Adrenal gland (tissue), 9 donors: ENCODE measurements at regions not wholly inside any gene's neighbourhood (a gene's known extent, or its start where the extent isn't known, plus 50 kb on each side); places are given as distances from the start of the nearest gene placed in this dataset.
A peak's percentile ranks its signal among the peaks of the same experiment; 100 is the strongest.
"Not testable (repeated sequence)": the region's sequence is repeated elsewhere in the genome, so short reads cannot be mapped to it uniquely, and the experiment has no call there.

Experiments used
- DNase-seq, 7 donors: peaks; one replicate each; pipeline ENCODE4 v3.0.0-alpha.2; 2019 to 2020
- H3K27ac ChIP-seq, 5 donors: fragments of 200-600 bp; sonication (generic) in 4 of 5; 1 replicate in 3 of 5; 2 replicates in 2 of 5; pipeline versions ENCODE4 v1.5.1 to v1.8.0; 2016 to 2020; ENCODE audit warnings: mild to moderate bottlenecking in 1 of 5
- H3K27me3 ChIP-seq: fragments of 200-600 bp; 2 replicates; pipeline ENCODE4 v1.8.0; 2021
- H3K36me3 ChIP-seq, 2 donors: fragments of 200-600 bp; replicated peaks in 1 of 2; 1 replicate in 1 of 2; 2 replicates in 1 of 2; pipeline versions ENCODE4 v1.5.1 to v1.8.0; 2018 to 2022
- H3K4me1 ChIP-seq, 2 donors: fragments of 200-600 bp; replicated peaks in 1 of 2; 1 replicate in 1 of 2; 2 replicates in 1 of 2; pipeline versions ENCODE4 v1.5.1 to v1.8.0; 2018 to 2021
- H3K4me3 ChIP-seq, 4 donors: fragments of 200-600 bp; sonication (generic) in 3 of 4; one replicate each; pipeline ENCODE4 v1.5.1; 2016 to 2018
- H3K9me3 ChIP-seq, 3 donors: fragments of 200-600 bp; sonication (generic) in 1 of 3; replicated peaks in 1 of 3; 1 replicate in 2 of 3; 2 replicates in 1 of 3; pipeline versions ENCODE4 v1.5.1 to v1.8.0; 2016 to 2021
- CTCF ChIP-seq, 6 experiments: fragments of 450-650 bp in 4 of 6; fragments of 200-600 bp in 2 of 6; sonication (generic) in 1 of 6; IDR thresholded peaks; 1 replicate in 5 of 6; 2 replicates in 1 of 6; pipeline versions ENCODE4 v1.5.1 to v1.8.0; 2016 to 2021; ENCODE audit warnings: antibody characterized with exemption in 6 of 6, mild to moderate bottlenecking in 2 of 6, moderate library complexity in 1 of 6
- POLR2A ChIP-seq, 2 donors: fragments of 450-650 bp; IDR thresholded peaks; one replicate each; pipeline ENCODE4 v1.6.1; 2017; ENCODE audit warnings: antibody characterized with exemption in 2 of 2, mild to moderate bottlenecking in 2 of 2, moderate library complexity in 1 of 2
- WGBS, 4 donors: extraction: QIAGEN DNeasy Blood & Tissue Kit in 2 of 4; methylation state at CpG; one replicate each; pipeline versions ENCODE4 v1.1.5 to v1.1.7; 2013 to 2017; 5-methylcytosine and 5-hydroxymethylcytosine counted together
- intact Hi-C, 2 donors: fragments of 100-400 bp; cut with DNase I; formaldehyde crosslinking; loops; one replicate each; pipeline versions ENCODE4 v1.14.1 to v1.15.0; 2022 to 2023
- donor health status: healthy with polysubstance abuse.
- donor health status: Bipolar disorder and iron deficiency.
- donor health status: DM: yes; HTN: yes; CAD: no.
- donor health status: DM: no; HTN: no; CAD: no.
- donor health status: DM: no; HTN: no; CAD: no.

- H3K27ac ChIP-seq = peak overlapping the region in 2 of 5 donors; percentile 4 to 57
- no peaks in the 10 kb centered on the region for H3K4me1 ChIP-seq
- no peak for TF ChIP-seq POLR2A (IDR thresholded peaks at IDR 0.05)
- no peak for TF ChIP-seq CTCF (IDR thresholded peaks at IDR 0.05)
- H3K4me3 ChIP-seq = no peak overlapping the region
- WGBS, 4 donors = 54 to 65% (median 60%) methylated on average over 8 of the region's 8 CpGs
- no peaks in the 10 kb centered on the region for H3K27me3 ChIP-seq
- peaks cover 0 to 3% (median 0%) of the 10 kb centered on the region in 3 donors for H3K9me3 ChIP-seq
- peak in 4 of 7 donors; percentile 19 to 62 (median 36) for DNase-seq
- no peaks in the 10 kb centered on the region for H3K36me3 ChIP-seq
- intact Hi-C loops = no loop called here
Observed at GRCh38 chr4:128653527-128654444, 155.7 kb upstream of the JADE1 start.

GRCh38 chr4:128649575-128650205, 159.8 kb upstream of the JADE1 start:
- H3K27me3 ChIP-seq = no peaks in the 10 kb centered on the region
- no peak overlapping the region for H3K4me3 ChIP-seq
- H3K4me1 ChIP-seq = no peaks in the 10 kb centered on the region
- DNase-seq = no peak
- peaks cover 0 to 3% (median 0%) of the 10 kb centered on the region in 3 donors for H3K9me3 ChIP-seq
- no peak for TF ChIP-seq POLR2A (IDR thresholded peaks at IDR 0.05)
- TF ChIP-seq CTCF (IDR thresholded peaks at IDR 0.05) = no peak
- intact Hi-C loops = no loop called here
- WGBS, 4 donors = 62 to 79% (median 75%) methylated on average over 1 of the region's 1 CpG
- no peak overlapping the region for H3K27ac ChIP-seq
- no peaks in the 10 kb centered on the region for H3K36me3 ChIP-seq

DNA sequence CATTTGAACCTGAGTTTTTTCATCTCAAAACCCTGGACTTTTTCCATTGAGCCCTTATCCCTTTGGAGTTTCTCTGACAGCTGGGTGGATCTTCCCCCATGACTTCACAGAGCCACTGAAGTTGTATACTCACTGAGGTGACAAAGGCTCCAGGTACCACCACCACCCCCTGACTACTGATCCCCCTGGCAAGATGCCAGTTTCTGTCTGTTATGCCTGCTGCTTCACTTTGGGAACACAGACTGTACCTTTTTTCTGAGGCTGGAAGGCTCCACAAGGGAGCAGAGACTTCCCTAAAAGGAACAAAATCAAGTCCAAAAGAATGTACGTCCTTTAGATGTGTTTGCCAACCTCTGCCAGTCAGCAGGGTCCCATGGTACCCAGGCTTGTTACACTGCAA, 160.3 kb upstream of the JADE1 start:
- DNase-seq = no peak
- Histone ChIP-seq H3K27me3 (no peaks in the 10 kb centered on the region), H3K27ac (no peak overlapping the region), H3K36me3 (no peaks in the 10 kb centered on the region), H3K4me1 (no peaks in the 10 kb centered on the region), H3K9me3 (no peaks in the 10 kb centered on the region), H3K4me3 (no peak overlapping the region)
- intact Hi-C loops = no loop called here
- 63 to 91% (median 72%) methylated on average over 1 of the region's 1 CpG for WGBS, 4 donors
- no peak for TF ChIP-seq CTCF (IDR thresholded peaks at IDR 0.05)
- no peak for TF ChIP-seq POLR2A (IDR thresholded peaks at IDR 0.05)

DNA sequence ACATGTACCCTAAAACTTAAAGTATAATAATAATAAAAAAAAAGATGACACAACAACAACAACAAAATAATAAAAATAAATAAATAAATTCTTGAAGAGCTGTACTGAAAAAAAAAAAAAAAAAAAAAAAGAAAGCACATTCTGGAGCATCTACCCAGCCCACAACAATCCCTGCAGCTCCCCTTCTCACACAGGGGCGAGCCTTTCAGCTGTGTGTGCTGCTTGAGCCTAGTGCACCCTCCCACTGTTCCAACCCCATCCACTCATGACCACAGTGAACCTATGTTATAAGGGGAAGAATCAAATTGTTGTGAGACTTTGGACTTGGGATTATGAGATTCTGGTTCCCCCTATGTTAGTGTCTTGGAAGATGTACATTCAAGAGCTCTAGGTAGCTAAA, 161.5 kb upstream of the JADE1 start:
- 87 to 93% (median 88%) methylated on average over 1 of the region's 1 CpG for WGBS, 4 donors
- Histone ChIP-seq H3K4me1 (no peaks in the 10 kb centered on the region), H3K27me3 (no peaks in the 10 kb centered on the region), H3K36me3 (no peaks in the 10 kb centered on the region), H3K4me3 (no peak overlapping the region), H3K27ac (no peak overlapping the region), H3K9me3 (no peaks in the 10 kb centered on the region)
- no peak for DNase-seq
- TF ChIP-seq CTCF (IDR thresholded peaks at IDR 0.05) (no peak), POLR2A (IDR thresholded peaks at IDR 0.05) (no peak)
- intact Hi-C loops = no loop called here

DNA sequence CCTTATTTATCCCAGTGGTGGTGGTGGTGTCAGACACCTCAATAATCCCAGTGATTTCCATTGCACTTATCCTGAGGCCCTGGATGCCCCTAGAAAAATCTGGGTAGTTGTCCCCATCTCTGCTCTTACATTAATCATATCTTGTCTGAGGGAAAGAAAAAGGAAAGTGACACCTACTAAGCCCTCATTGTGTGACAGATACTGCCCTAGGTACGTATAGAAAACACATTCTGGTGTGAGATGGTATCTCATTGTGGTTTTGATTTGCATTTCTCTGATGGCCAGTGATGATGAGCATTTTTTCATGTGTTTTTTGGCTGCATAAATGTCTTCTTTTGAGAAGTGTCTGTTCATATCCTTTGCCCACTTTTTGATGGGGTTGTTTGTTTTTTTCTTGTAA, 162.6 kb upstream of the JADE1 start:
- H3K4me3 ChIP-seq, H3K9me3 ChIP-seq, H3K36me3 ChIP-seq, DNase-seq, H3K4me1 ChIP-seq, H3K27me3 ChIP-seq, H3K27ac ChIP-seq, intact Hi-C loops: not testable (repeated sequence)
- WGBS, 4 donors = 69 to 88% (median 77%) methylated on average over 1 of the region's 1 CpG

DNA sequence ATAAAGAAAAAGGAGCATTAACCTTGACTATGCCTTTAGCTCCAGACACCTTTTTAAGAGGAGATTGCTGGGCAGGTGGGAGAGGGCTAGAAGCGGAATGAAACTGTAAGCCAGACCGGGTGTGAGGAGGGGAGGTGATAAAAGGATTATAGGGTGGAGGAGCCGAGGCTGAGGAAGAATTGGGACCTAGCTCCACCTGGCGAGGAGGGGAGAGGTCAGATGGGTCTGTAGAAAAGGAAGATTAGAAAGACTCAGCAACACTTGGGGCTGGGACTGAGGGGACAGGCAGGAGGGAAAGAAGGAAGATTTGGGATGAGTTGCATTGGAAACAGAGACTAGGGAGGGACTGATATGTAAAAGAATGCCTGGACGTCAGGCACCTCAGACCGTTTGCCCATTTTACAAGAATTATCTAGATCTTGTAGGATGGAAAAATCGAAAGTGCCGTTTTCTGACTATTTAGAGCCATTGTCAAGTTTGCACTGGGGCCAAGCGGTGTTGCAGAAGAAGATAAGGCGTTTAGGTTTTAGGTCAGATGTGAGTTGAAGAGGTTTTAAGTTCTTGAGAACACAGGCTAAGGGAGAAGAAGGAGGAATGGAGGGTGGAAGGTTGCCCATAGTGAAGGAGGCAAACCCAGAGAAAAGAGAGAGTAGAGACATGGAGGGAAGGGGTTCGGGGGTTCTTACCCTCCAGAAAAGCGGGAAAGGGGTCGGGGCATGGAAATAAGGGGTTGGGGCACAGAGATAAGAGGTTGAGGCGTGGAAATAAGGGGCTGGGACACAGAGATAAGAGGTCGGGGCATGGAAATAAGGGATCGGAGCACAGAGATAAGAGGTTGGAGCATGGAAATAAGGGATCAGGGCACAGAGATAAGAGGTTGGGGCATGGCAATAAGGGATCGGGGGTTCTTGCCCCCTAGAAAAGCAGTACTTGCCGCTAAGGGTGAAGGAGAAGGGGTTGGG, 164.5 kb upstream of the JADE1 start:
- H3K9me3 ChIP-seq, H3K36me3 ChIP-seq, DNase-seq, H3K4me1 ChIP-seq, intact Hi-C loops, H3K4me3 ChIP-seq, H3K27ac ChIP-seq, H3K27me3 ChIP-seq: not testable (repeated sequence)
- WGBS, 4 donors = 81 to 88% (median 84%) methylated on average over 18 of the region's 18 CpGs
